Right ventricle myocardium inferior (tissue), 1 donor: ENCODE measurements at regions not wholly inside any gene's neighbourhood (a gene's known extent, or its start where the extent isn't known, plus 50 kb on each side); places are given as distances from the start of the nearest gene placed in this dataset.
A peak's percentile ranks its signal among the peaks of the same experiment; 100 is the strongest.
"Not testable (repeated sequence)": the region's sequence is repeated elsewhere in the genome, so short reads cannot be mapped to it uniquely, and the experiment has no call there.

Experiments used
- ATAC-seq: fragments of 200-7000 bp; cut with Tn5 transposase; one replicate; pipeline ENCODE4 v1.9.1; 2020; ENCODE audit warnings: mild to moderate bottlenecking, moderate library complexity
- DNase-seq: peaks from one replicate; pipeline ENCODE4 v3.0.0; 2021; ENCODE audit errors: missing footprints
- intact Hi-C: fragments of 100-400 bp; cut with DNase I; formaldehyde crosslinking; loops from one replicate; pipeline ENCODE4 v1.11.0; 2022
- donor health status: DM: no; HTN: yes; CAD: no; lungs with severe emphysema.

DNA sequence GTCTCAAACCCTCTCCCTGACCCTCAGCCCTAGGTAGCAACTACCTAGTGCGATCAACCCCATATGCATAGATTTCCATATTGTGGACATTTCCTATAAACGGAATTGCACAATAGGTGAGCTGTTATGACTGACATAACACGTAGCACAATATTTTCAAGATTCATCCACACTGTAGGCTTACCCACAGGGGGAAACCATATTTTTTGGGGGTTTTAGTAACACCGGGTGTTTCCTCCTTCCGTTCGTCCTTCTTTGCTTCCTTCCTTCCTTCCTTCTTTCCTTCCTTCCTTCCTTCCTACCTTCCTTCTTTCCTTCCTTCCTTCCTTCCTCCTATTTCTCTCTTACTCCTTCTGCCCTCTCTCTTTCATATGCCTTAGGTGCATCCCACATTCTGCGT lies 524.2 kb downstream of the CWH43 start:
- intact Hi-C loops, ATAC-seq, DNase-seq: not testable (repeated sequence)

GRCh38 chr4:49511353-49511752 lies 525.3 kb downstream of the CWH43 start:
- intact Hi-C loops, DNase-seq, ATAC-seq: not testable (repeated sequence)

DNA sequence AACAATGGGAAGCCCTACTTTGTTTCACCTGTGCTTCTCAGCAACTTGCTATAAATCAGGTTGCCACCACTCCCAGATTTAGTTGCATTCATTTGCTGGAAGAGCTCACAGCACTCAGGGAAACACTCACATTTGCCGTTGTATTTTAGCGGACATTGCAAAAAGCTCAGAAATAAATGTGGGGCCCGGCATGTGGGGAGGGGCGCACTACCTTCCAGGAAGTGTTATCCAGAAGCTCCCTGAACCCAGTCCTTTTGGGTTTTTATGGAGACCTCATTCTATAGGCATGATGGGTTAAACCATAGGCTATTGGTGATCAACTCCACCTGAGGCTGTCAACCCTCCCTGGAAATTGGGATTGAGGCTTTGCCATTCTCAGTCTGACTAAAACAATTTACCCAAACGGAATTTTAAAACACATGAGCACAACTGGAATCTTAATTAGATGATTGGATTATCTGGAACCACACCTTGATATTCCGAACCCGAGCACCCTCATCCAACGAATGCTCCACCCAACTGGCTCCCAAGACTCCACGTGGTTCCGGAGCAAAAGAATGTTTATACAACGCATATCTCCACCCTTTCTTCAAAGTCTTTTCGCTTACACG lies 525.9 kb downstream of the CWH43 start:
- intact Hi-C loops, ATAC-seq: not testable (repeated sequence)
- DNase-seq, result peak; percentile 28

DNA sequence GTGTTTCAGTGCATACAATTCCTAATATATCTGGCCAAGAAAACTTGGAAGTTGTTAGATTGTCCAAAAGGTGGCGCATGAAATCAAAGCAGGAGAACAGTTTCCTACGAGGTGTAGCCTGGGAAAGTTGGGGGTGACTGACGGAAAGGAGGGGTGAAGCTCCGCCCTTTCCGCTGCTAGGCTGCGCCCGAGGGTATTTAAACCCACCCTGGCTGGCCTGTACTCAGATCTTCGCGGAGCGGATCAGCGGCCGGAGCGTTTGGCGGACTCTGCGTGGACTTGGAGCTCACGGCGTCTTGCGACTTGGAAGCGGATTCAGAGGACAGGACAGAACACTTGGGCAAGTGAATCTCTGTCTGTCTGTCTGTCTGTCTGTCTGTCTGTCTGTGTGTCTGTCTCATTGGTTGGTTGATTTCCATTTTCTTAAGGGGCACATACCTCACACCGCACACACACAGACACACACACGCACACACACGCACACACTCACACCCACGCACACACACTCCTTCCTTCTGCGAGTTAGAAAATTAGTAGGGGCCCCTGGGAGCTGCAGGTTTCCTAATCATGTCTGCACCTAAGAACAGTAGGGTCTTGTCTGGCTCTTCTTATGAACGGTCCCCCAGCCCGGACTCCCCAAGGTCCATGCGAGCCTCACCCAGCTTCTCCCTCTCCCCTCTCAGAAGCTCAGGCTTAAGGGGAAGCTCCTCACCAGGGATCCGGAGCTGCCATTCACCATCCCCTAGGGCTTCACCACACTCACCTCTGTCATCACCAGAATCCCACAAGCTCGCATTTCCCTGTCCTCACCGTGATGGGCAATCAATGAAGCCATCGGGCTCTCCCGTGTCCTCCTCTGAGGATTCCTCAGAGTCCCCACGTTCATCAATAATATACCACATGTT lies 526.8 kb downstream of the CWH43 start:
- ATAC-seq, intact Hi-C loops: not testable (repeated sequence)
- peak; percentile 72 for DNase-seq

GRCh38 chr4:49513546-49514115 lies 527.6 kb downstream of the CWH43 start:
- ATAC-seq, intact Hi-C loops: not testable (repeated sequence)
- DNase-seq, result peak; percentile 80

DNA sequence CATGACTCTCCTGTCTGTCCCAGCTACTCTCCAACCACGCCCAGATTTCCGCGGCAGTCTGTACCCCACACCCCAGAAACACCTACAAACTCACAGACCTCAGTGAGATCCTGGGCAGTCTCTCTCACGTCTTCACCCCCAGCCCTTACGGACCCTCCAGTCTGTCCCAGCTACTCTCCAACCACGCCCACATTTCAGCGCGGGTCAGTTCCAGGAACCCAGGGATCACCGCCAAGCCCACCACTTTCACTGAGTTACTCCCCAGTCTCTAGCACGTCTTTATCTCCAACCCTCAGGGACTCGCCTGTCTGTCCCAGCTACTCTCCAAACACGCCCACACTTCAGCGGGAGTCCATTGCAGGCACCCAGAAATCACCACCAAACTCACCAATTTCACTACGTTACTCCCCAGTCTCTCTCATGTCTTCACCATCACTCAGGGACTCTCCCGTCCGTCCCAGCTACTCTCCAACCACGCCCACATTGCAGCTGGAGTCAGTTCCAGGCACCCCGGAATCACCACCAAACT lies 528.2 kb downstream of the CWH43 start:
- peak; percentile 78 for DNase-seq
- intact Hi-C loops, ATAC-seq: not testable (repeated sequence)

GRCh38 chr4:49514841-49515240 lies 528.8 kb downstream of the CWH43 start:
- peak; percentile 62 for DNase-seq
- ATAC-seq, intact Hi-C loops: not testable (repeated sequence)

- ATAC-seq, intact Hi-C loops: not testable (repeated sequence)
- peak; percentile 50 for DNase-seq
Observed at GRCh38 chr4:49515241-49515640, 529.2 kb downstream of the CWH43 start.

DNA sequence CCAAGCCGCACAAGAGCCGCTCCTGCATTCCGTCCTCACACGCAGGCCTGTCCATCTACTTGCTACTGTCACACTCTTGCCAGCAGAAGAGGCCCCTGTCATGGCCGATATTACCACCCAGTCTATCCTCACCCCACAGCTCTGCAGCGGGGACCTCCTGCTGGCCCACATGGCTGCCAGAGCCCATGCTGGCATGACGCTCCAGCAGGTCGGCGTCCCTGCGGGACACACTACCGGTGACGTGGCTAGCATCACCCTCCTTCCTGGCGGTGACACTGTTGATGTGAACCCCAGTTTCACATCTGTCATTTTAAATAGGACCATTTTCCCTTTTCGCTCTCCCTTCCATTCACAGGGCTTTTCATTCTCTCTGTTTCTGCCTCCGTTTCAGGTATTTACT lies 530.0 kb downstream of the CWH43 start:
- DNase-seq, result peak; percentile 68
- intact Hi-C loops, result not testable (repeated sequence)

GRCh38 chr4:49516796-49517195 lies 530.7 kb downstream of the CWH43 start:
- intact Hi-C loops, result no loop called here
- ATAC-seq (no peak), DNase-seq (peak; percentile 40)

More for the DNA sequence above, 530.0 kb downstream of the CWH43 start:
- not testable (repeated sequence) for ATAC-seq

- ATAC-seq, intact Hi-C loops: not testable (repeated sequence)
- DNase-seq, result peak; percentile 53
Observed at GRCh38 chr4:49517485-49518205, 531.6 kb downstream of the CWH43 start.

GRCh38 chr4:49519150-49520035 lies 533.3 kb downstream of the CWH43 start:
- intact Hi-C loops, DNase-seq, ATAC-seq: not testable (repeated sequence)

DNA sequence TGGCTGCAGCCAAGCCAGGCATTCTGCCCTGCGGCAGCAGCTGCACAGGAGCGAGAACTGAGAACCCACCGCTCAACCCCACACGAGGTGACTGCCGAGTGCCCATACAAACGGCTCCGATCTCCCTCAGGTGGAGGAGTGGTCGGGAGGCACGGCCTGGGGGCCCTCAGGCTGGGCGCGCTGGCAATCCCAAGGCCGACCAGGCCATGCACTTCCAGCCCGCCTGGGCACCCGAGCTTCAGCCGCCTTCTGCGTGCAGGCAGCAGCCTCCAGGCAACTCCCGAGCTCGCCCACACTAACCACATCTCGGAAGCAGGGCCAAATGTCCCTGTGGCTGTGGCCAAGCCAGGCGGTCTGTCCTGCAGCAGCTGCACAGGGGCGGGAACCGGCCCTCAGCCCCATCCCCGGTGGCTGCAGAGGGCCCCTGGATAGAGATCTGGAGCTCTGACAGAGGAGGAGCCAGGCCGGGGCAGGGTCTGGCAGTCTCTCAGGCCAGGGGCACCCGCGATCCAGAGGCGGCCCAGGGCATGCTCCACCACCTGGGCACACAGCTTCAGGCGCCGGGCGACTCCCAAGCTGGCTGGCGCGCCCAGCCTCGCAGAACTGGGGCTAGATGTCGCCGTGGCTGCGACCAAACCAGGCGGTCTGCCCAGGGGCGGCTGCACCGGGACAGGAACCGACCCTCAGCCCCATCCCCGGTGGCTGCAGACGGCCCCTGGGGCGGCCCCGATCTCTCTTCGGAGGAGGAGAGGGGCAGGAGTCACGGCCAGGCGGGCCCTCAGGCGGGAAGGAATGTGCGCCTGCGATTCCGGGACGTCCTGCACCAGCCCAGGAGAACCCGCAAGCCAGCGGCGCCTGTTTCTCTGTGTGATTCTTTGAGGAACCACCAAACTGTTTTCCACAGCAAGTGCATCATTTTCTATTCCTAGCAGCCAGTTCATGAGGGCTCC lies 538.0 kb downstream of the CWH43 start:
- ATAC-seq, intact Hi-C loops, DNase-seq: not testable (repeated sequence)

DNA sequence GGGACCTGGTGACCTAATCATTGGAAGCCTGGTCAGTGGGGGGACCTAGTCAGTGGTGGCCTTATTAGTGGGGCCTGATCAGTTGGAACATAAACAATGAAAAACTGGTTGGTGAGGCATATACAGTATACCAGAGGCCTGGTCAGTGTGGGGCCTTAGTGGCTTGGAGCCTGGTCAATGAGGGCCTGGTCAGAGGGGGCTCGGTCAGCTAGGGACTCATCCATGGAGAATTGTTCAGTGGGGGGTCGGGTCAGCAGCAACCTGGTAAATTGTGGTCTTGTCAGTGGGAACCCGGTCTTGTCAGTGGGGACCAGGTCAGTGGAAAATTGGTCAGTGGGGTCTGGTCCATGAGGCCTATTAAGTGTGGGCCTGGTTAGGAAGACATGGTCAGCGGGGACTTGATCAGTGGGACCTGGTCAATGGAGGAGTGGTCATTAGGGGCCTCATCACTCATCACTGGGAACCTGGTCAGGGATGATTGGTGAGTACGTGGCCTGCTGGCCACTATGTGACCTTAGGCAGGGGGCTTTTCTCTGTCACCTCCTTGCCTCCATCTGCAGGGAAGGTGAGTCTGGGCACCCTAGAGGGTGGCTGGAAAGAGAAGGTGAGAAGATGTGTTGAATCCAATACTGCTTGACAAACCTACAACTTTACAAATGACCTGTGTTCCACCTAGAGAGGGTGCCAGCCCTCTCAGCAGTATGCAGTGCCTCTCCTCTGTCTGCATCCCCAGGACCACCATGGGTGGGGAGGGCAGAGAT lies 573.0 kb downstream of the CWH43 start:
- DNase-seq, intact Hi-C loops, ATAC-seq: not testable (repeated sequence)

DNA sequence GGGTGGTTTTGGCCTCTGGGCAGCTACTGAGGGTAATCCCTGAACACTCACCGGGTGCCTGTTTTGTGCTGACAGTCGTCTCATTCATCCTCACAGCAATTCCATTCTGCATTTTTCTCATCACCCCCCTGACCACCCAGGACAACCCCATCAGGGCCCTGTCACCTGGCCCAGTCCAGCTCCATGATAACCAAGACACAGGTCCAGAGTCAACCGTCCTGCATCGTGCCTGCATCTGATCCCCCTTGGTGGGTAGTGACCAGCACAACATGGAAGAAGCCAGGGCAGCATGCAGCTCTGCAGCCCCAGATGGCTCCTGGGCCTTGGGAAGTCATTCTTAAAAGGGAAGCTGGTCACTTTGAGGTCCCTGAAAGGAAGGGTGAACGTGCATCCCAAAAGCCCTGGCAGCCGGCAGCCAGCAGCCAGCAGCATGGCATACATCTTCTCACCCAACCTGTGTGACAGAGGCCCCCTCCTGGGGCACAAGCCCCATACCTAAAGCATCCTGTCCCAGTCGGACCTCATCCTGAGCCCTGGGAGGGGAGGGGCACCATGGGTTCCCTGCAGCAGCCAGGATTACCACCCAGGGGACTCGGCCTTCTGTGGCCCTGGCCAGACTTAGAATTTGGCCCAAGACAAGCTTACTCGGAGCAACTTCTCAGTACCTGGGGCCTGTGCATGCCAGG lies 574.2 kb downstream of the CWH43 start:
- intact Hi-C loops, ATAC-seq, DNase-seq: not testable (repeated sequence)
